Breast epithelium (tissue), 4 donors: ENCODE measurements at regions not wholly inside any gene's neighbourhood (a gene's known extent, or its start where the extent isn't known, plus 50 kb on each side); places are given as distances from the start of the nearest gene placed in this dataset.

Source experiments
- DNase-seq, 2 donors: peaks; one replicate each; pipeline ENCODE4 v3.0.0-alpha.2; 2019; ENCODE audit warnings: low spot score in 2 of 2
- H3K27ac ChIP-seq, 2 donors: fragments of 200-600 bp; sonication (generic) in 1 of 2; one replicate each; pipeline ENCODE4 v1.5.1; 2016 to 2019; ENCODE audit warnings: mild to moderate bottlenecking in 1 of 2
- H3K27me3 ChIP-seq, 2 donors: fragments of 200-600 bp; sonication (generic) in 1 of 2; one replicate each; pipeline versions ENCODE4 v1.5.1 to v1.6.0; 2017 to 2019; ENCODE audit warnings: control low read depth in 1 of 2, mild to moderate bottlenecking in 1 of 2
- H3K36me3 ChIP-seq: fragments of 200-600 bp; one replicate; pipeline ENCODE4 v1.5.1; 2019
- H3K4me1 ChIP-seq, 2 donors: fragments of 200-600 bp; sonication (generic); one replicate each; pipeline ENCODE4 v1.5.1; 2016 to 2019; ENCODE audit warnings: control low read depth in 1 of 2
- H3K4me3 ChIP-seq, 3 donors: fragments of 200-600 bp; sonication (generic); 1 replicate in 2 of 3; 2 replicates in 1 of 3; pipeline ENCODE4 v1.5.1; 2016 to 2019; ENCODE audit warnings: mild to moderate bottlenecking in 3 of 3, moderate library complexity in 2 of 3
- H3K9me3 ChIP-seq, 2 donors: fragments of 200-600 bp; sonication (generic) in 1 of 2; one replicate each; pipeline ENCODE4 v1.5.1; 2016 to 2019; ENCODE audit warnings: control low read depth in 1 of 2
- CTCF ChIP-seq, 3 donors: fragments of 450-650 bp; IDR thresholded peaks; one replicate each; pipeline ENCODE4 v1.5.1; 2016 to 2017; ENCODE audit warnings: antibody characterized with exemption in 3 of 3, mild to moderate bottlenecking in 3 of 3, moderate library complexity in 3 of 3
- POLR2A ChIP-seq: fragments of 450-650 bp; IDR thresholded peaks from one replicate; pipeline ENCODE4 v1.6.1; 2016; ENCODE audit warnings: antibody characterized with exemption, mild to moderate bottlenecking, moderate library complexity
- POLR2AphosphoS5 ChIP-seq, 3 donors: sonication (generic); formaldehyde crosslinking; IDR thresholded peaks; one replicate each; pipeline ENCODE4 v1.6.1; 2017; ENCODE audit warnings: antibody characterized with exemption in 3 of 3
- intact Hi-C: fragments of 100-400 bp; cut with DNase I; formaldehyde crosslinking; loops from one replicate; pipeline ENCODE4 v1.15.1; 2023; ENCODE audit warnings: low total_unique reads

GRCh38 chr3:152197937-152198336 is 70.8 kb upstream of the MBNL1 start:
- TF ChIP-seq CTCF (IDR thresholded peaks at IDR 0.05) (no peak), POLR2A (no peak), POLR2AphosphoS5 (IDR thresholded peaks at IDR 0.05) (no peak)
- intact Hi-C loops = no loop called here
- Histone ChIP-seq H3K9me3 (no peaks in the 10 kb centered on the region), H3K27ac (peak overlapping the region in 1 of 2 donors; percentile 13), H3K4me1 (no peaks in the 10 kb centered on the region), H3K27me3 (no peaks in the 10 kb centered on the region), H3K4me3 (no peak overlapping the region), H3K36me3 (no peaks in the 10 kb centered on the region)
- DNase-seq = no peak

GRCh38 chr3:152198665-152199064 is 70.1 kb upstream of the MBNL1 start:
- peak overlapping the region in 1 of 2 donors; percentile 0 for H3K27ac ChIP-seq
- intact Hi-C loops = no loop called here
- no peak overlapping the region for H3K4me3 ChIP-seq

DNA sequence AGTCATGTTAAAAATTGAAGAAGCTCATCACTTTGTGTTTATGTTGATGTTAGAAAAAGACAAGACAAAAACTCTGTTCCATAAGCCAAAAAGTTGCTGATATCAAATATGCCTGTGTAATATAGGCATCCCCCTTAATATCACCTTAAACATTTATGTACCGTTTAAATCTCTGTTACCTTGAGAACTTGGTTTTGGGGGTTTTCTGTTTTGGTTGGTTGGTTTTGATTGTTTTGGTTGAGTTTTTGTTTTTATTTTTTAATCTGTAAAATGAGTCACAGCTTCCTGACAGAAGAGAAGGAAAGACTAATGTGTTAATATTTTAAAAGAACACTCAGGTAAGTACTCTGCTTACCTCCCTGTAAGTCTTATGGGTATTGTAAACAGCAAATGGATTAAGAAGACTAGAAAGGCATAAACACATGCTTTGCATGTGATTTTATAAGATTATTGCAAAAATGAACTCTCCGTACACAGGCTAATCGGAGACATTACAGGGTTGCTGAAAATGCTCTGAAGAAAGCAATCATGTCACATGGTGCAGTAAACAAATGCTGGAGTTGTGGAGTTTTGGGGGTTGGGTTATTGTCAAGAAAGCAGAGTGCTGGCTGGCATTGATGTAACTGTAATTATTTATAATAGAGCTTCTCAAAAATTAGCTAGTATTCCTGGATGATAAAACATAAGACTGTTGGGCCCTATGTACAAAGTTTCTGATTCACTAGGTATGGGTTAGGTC is 69.5 kb upstream of the MBNL1 start:
- H3K9me3 ChIP-seq = no peaks in the 10 kb centered on the region
- TF ChIP-seq POLR2AphosphoS5 (IDR thresholded peaks at IDR 0.05) (no peak), CTCF (IDR thresholded peaks at IDR 0.05) (no peak), POLR2A (no peak)
- no peaks in the 10 kb centered on the region for H3K36me3 ChIP-seq
- no peak for DNase-seq
- no peaks in the 10 kb centered on the region for H3K27me3 ChIP-seq
- H3K27ac ChIP-seq = peak overlapping the region; percentile 44 to 46
- H3K4me3 ChIP-seq = peak overlapping the region in 1 of 3 donors; percentile 15
- intact Hi-C loops = no loop called here
- no peaks in the 10 kb centered on the region for H3K4me1 ChIP-seq

More at GRCh38 chr3:152198665-152199064, 70.1 kb upstream of the MBNL1 start:
- H3K4me1 ChIP-seq = no peaks in the 10 kb centered on the region
- DNase-seq = no peak
- H3K36me3 ChIP-seq = no peaks in the 10 kb centered on the region
- H3K27me3 ChIP-seq = no peaks in the 10 kb centered on the region
- H3K9me3 ChIP-seq = no peaks in the 10 kb centered on the region
- TF ChIP-seq POLR2AphosphoS5 (IDR thresholded peaks at IDR 0.05) (no peak), POLR2A (no peak), CTCF (IDR thresholded peaks at IDR 0.05) (no peak)

DNA sequence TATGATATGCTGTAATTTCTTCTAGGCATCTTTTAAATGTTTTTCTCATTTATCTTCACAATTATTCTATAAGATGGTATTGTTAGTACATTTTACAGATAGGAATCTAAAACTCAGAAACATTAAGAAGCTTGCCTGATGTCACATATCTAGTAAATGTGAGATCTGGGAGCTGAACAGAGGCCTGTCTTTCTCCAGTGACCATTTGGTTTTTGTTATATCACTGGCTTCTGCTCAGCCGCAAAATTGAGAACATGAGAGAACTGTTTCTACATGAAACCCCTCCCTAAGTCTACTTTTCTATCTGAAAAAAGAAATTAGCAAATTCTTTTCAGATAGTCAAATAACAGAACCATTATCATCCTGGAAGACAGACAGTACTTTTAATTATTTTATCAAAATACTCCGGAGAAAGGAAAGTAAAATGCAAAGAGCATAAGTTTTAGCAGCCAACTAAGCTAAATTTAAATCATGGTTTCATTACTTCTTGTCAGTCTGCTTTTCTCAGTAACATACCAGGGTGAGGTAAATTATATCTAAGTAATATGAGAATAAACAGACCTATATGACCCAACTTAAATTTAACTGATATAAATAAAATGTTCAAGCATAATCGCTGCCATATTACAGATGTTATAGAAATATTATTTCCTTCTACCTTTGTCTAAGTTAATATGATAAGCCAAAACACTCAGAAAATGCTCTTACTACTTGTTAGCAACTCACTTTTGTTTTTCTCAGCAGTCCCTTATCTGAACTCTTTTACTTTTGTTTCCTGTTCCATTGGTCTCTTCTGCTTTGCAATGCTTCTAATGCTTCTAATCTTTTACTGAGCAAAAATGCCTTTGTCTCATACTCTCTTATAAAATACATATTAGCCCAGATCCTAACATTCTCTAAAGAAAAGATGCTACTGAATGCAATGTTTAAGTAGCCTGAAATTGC is 68.0 kb upstream of the MBNL1 start:
- TF ChIP-seq POLR2AphosphoS5 (IDR thresholded peaks at IDR 0.05) (no peak), CTCF (IDR thresholded peaks at IDR 0.05) (no peak), POLR2A (no peak)
- H3K4me3 ChIP-seq = peak overlapping the region in 2 of 3 donors; percentile 16 to 18
- H3K27me3 ChIP-seq = no peaks in the 10 kb centered on the region
- H3K9me3 ChIP-seq = no peaks in the 10 kb centered on the region
- peak overlapping the region; percentile 46 to 62 for H3K27ac ChIP-seq
- DNase-seq = no peak
- H3K4me1 ChIP-seq = no peaks in the 10 kb centered on the region
- H3K36me3 ChIP-seq = no peaks in the 10 kb centered on the region
- intact Hi-C loops = no loop called here
